Activated T-cell treated with anti-CD3 and anti-CD28 coated beads, Interleukin-2, amount 50 U/mL, for 72 hours (primary cell): ENCODE measurements at regions not wholly inside any gene's neighbourhood (a gene's known extent, or its start where the extent isn't known, plus 50 kb on each side); places are given as distances from the start of the nearest gene placed in this dataset.

Experiments
- ATAC-seq, 2 donors: fragments of 150-1000 bp; cut with Tn5 transposase; replicated peaks in 1 of 2; 2 replicates each; pipeline ENCODE4 v1.10.0; 2021; ENCODE audit warnings: moderate library complexity in 2 of 2, mild to moderate bottlenecking in 1 of 2
- DNase-seq, 2 donors: peaks; one replicate each; pipeline ENCODE4 v3.0.0; 2021 to 2022; ENCODE audit warnings: mixed read lengths in 1 of 2
- H3K27ac Mint-ChIP-seq: one replicate; pipeline ENCODE4 v1.8.0; 2022; ENCODE audit warnings: mild to moderate bottlenecking, moderate library complexity, mixed read lengths
- H3K27me3 Mint-ChIP-seq: one replicate; pipeline ENCODE4 v1.8.0; 2022; ENCODE audit warnings: low read depth, mixed read lengths
- H3K36me3 Mint-ChIP-seq, 2 donors: one replicate each; pipeline ENCODE4 v1.8.0; 2022; ENCODE audit warnings: mixed read lengths in 2 of 2, mild to moderate bottlenecking in 1 of 2; ENCODE audit not compliant: insufficient read depth in 2 of 2
- H3K4me1 Mint-ChIP-seq: one replicate; pipeline ENCODE4 v1.8.0; 2022; ENCODE audit warnings: low read depth, mixed read lengths
- H3K4me3 Mint-ChIP-seq, 2 donors: one replicate each; pipeline ENCODE4 v1.8.0; 2022; ENCODE audit warnings: mild to moderate bottlenecking in 2 of 2, mixed read lengths in 2 of 2, moderate library complexity in 2 of 2
- H3K9me3 Mint-ChIP-seq, 2 donors: one replicate each; pipeline ENCODE4 v1.8.0; 2022; ENCODE audit warnings: mixed read lengths in 2 of 2

DNA sequence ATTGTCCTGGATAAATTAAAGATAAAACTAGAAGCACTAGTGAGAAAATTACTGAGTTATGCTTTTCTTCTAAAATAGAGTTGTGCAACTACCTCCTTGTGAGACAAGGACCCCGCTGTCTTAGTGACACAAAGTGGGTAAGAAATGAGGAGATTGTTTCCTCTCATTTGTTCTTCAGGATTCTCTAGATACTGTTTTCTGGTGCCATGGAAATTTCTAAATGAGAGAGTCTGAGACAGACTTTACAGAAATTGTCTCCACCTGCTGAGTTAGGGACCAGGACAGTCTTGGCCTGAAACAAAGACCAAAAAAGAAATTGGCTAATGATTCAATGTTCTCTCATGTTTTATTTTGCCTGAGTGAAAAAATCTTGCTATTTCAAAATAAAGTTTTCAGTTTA lies 427.5 kb downstream of the TUSC7 start:
- Mint-ChIP-seq H3K4me1 (no peaks in the 10 kb centered on the region), H3K27ac (no peak overlapping the region), H3K27me3 (no peaks in the 10 kb centered on the region), H3K36me3 (no peaks in the 10 kb centered on the region), H3K9me3 (peaks cover 2 to 3% of the 10 kb centered on the region in 2 donors), H3K4me3 (no peak overlapping the region)
- DNase-seq (no peak), ATAC-seq (no peak)

DNA sequence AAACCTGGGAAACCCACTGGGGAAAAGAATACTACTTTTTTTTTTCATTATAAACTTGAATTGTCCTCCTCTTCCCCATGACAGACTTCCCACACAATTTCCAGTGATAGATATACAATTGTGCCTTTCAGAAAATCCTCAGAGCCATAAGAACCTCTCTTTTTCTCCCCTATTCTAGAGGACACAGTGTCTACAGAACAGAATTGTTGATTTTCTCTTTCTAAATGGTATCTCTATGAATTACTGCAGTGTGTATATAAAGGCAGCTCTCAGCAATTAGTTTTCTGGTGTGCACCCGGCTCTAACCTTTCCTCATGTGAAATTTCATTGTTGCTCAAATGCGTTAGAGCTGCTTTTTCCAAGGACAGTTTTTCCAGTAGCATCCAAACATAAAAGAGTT lies 430.1 kb downstream of the TUSC7 start:
- Mint-ChIP-seq H3K9me3 (peaks cover 8 to 9% of the 10 kb centered on the region in 2 donors), H3K4me1 (no peaks in the 10 kb centered on the region), H3K27me3 (no peaks in the 10 kb centered on the region), H3K4me3 (no peak overlapping the region), H3K36me3 (peaks cover 0 to 3% of the 10 kb centered on the region in 2 donors), H3K27ac (no peak overlapping the region)
- DNase-seq (no peak), ATAC-seq (no peak)

DNA sequence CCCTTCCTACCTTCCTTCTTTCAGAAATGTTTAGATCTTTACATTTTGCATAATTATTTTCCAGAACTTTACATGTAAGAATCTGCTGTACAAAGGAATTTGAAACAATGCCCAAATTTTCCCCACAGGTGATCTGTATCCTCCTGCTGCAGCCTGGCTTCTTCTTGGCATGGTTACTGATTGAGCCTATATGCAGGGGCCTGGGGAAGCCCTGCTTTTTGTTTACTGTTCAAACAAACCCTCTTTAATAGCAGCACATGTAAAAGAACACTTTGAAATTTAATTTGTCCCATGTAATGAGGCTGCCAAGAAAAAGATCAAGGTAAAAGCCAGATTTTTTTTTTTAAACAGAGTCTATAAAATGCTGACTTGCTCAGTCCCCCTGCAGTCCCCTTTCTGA lies 432.2 kb downstream of the TUSC7 start:
- Mint-ChIP-seq H3K4me3 (no peak overlapping the region), H3K4me1 (no peaks in the 10 kb centered on the region), H3K36me3 (peaks cover 0 to 3% of the 10 kb centered on the region in 2 donors), H3K27ac (no peak overlapping the region), H3K9me3 (peaks cover 8 to 9% of the 10 kb centered on the region in 2 donors), H3K27me3 (no peaks in the 10 kb centered on the region)
- ATAC-seq (no peak), DNase-seq (no peak)

DNA sequence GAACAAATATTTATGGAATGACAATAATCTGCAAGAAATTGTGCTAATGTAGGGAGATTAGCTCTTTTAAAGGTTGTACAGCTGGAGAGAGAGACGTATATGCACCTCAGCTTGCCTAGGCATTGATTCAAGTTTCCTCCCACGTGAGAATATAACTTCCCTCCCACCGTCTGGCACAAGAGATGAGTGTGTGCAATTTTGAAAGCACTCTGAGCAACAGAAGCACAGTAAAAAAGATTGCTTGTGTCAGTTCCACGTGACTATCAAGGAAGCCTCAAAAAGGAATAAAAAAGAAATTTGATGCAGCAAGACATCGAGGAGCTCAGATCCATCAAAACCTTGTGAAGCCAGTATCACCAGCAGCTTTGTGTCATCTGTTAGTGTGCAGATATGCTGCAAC lies 435.3 kb downstream of the TUSC7 start:
- ATAC-seq (no peak), DNase-seq (no peak)
- H3K27me3 Mint-ChIP-seq: no peaks in the 10 kb centered on the region
- peaks cover 0 to 3% of the 10 kb centered on the region in 2 donors for H3K36me3 Mint-ChIP-seq
- H3K9me3 Mint-ChIP-seq: peaks cover 6 to 7% of the 10 kb centered on the region in 2 donors
- no peaks in the 10 kb centered on the region for H3K4me1 Mint-ChIP-seq
- H3K4me3 Mint-ChIP-seq: no peak overlapping the region
- H3K27ac Mint-ChIP-seq: no peak overlapping the region

DNA sequence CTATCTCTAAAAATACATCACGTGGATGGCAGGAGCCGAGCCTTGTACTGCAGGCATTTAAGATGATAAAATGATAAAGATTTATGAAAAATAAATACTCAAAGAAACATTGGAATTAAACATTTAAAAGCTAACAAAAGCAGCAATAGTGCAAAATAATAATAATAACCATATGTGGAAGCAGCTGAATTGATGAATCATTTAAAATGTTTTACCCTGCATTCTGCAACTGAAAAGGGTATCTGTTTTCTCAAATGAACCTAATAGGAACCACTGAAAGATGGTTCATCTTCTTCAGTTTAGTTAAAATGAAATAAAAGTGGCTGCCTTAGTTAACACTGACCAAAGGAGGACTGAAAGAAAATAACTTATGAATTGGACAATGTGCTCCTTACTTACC lies 436.1 kb downstream of the TUSC7 start:
- Mint-ChIP-seq H3K4me3 (no peak overlapping the region), H3K4me1 (no peaks in the 10 kb centered on the region), H3K27me3 (no peaks in the 10 kb centered on the region), H3K36me3 (peaks cover 0 to 3% of the 10 kb centered on the region in 2 donors), H3K9me3 (peaks cover 5 to 7% of the 10 kb centered on the region in 2 donors), H3K27ac (no peak overlapping the region)
- no peak for ATAC-seq
- no peak for DNase-seq

DNA sequence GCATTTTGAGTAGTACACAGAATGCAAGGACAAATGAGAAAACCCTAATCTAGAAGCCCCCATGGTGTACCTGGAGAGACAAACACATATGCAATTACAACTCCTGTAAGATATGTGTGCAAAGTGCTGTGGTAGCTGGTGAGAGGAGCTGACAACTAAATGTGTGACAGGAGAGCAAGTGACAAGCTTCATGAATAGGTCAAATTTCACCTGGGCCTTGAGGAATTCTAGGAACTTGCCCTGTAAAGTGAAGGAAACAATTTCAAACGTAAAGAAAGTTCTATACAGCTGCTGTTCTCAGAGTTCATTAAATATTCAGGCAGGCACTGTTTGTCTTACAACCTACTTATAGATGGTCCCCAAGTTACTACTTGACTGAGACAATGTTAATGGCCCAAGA lies 437.0 kb downstream of the TUSC7 start:
- H3K4me3 Mint-ChIP-seq: no peak overlapping the region
- ATAC-seq: no peak
- no peak overlapping the region for H3K27ac Mint-ChIP-seq
- H3K9me3 Mint-ChIP-seq: peaks cover 5 to 10% of the 10 kb centered on the region in 2 donors
- H3K36me3 Mint-ChIP-seq: peaks cover 0 to 3% of the 10 kb centered on the region in 2 donors
- no peaks in the 10 kb centered on the region for H3K4me1 Mint-ChIP-seq
- no peaks in the 10 kb centered on the region for H3K27me3 Mint-ChIP-seq
- no peak for DNase-seq

DNA sequence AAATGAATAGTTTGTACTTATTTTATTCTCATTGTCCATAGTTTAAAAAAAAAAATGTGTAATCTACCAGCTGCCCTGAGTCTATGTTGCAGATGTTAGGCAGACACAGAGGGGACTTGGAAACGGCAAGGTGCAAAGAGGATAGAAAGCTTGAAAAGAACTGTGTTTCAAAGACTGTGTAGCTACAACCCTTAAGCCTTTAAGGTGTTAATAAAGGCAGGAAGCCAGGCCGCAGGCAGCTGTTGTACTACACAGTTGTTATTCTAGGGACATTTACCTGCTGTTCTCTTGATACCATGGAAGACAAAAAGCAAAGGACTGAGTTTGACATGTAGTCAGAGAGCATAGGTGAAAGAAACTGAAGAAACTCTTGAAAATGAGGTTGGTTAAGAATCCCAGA lies 440.0 kb downstream of the TUSC7 start:
- H3K9me3 Mint-ChIP-seq: peaks cover 2 to 5% of the 10 kb centered on the region in 2 donors
- ATAC-seq (no peak), DNase-seq (no peak)
- no peaks in the 10 kb centered on the region for H3K36me3 Mint-ChIP-seq
- no peaks in the 10 kb centered on the region for H3K4me1 Mint-ChIP-seq
- no peak overlapping the region for H3K4me3 Mint-ChIP-seq
- H3K27me3 Mint-ChIP-seq: no peaks in the 10 kb centered on the region
- H3K27ac Mint-ChIP-seq: no peak overlapping the region

DNA sequence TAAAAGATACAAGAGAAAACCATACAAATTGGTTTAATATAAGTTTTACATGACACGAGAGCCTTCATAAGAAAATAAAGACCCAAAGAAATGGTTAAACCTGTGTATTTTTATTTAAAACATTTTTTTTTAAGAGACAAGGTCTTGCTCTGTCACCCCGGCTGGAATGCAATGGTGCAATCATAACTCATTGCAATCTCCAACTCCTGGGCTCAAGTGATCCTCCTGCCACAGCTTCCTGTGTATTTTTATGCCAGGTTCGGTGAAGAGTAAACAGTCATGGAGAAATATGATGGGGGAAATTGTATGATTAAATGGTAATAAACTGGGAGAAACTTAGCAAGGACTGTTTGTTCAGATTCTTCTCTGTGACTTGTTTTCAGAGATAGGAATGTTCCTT lies 441.0 kb downstream of the TUSC7 start:
- Mint-ChIP-seq H3K4me1 (no peaks in the 10 kb centered on the region), H3K36me3 (no peaks in the 10 kb centered on the region), H3K4me3 (no peak overlapping the region), H3K27me3 (no peaks in the 10 kb centered on the region), H3K27ac (no peak overlapping the region), H3K9me3 (peaks cover 2 to 5% of the 10 kb centered on the region in 2 donors)
- ATAC-seq (no peak), DNase-seq (no peak)

DNA sequence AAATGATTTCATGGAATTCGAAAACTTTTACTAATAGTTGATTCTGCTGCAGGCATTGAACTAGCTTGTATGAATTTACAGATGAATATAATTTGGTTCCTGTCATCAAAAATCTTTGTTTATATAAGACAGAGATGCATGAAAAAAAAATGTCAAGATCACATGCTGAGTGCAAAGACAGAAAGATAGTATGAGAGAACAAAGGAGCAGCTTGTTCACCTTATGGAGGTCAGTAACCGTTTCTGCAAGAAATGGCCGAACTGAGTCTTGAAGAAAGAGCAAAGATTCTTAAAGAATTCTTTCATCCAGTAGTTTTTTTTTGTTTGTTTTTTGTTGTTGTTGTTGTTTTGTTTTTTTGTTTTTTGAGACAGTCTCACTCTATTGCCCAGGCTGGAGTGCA lies 450.6 kb downstream of the TUSC7 start:
- H3K27me3 Mint-ChIP-seq: no peaks in the 10 kb centered on the region

DNA sequence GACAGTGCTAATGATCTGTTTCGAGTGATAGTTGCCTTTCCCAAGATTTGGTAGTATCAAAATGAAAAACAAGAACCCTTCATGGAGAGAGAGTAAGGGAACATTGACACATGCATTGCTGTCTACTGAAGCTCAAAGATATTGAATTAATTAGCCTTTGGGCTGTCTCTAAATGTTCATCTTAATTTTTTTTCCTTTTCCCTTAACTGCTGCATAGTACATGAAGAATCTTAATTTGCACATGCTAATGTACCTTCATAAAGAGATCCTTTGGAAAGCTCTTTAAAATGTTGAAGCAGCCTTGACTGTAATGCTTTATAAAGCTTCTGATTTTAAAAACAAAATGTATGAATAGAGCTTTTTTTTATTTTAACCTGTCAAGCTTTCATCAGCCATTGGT lies 452.2 kb downstream of the TUSC7 start:
- no peak for DNase-seq
- H3K27ac Mint-ChIP-seq: no peak overlapping the region

More for the DNA sequence above, 450.6 kb downstream of the TUSC7 start:
- ATAC-seq (no peak), DNase-seq (no peak)
- H3K9me3 Mint-ChIP-seq: peaks cover under 1 to 1% of the 10 kb centered on the region in 2 donors
- H3K4me1 Mint-ChIP-seq: no peaks in the 10 kb centered on the region
- no peak overlapping the region for H3K4me3 Mint-ChIP-seq
- H3K27ac Mint-ChIP-seq: no peak overlapping the region
- no peaks in the 10 kb centered on the region for H3K36me3 Mint-ChIP-seq

DNA sequence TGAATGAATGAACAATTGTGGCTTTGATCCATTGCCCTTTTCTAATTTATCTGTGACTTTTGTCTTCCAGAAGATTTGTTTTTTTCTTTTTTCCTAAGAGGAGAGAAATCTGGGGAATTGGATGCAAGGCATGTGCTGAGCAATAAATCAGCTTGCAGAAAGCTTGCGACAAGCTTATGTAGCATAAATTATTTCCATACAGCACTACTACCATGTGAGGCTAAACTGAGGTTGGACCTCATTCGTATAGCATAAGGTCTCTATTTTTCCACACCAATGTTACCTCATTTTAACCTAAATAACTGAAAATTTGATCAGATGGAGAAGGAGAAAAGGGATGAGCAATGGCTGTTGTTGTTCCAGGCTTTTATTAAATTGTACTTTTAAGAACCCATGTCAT lies 455.6 kb downstream of the TUSC7 start:
- no peaks in the 10 kb centered on the region for H3K36me3 Mint-ChIP-seq
- no peak overlapping the region for H3K4me3 Mint-ChIP-seq
- DNase-seq (no peak), ATAC-seq (no peak)
- H3K27me3 Mint-ChIP-seq: no peaks in the 10 kb centered on the region
- no peak overlapping the region for H3K27ac Mint-ChIP-seq
- H3K9me3 Mint-ChIP-seq: peaks cover 4 to 6% of the 10 kb centered on the region in 2 donors
- no peaks in the 10 kb centered on the region for H3K4me1 Mint-ChIP-seq

More for the DNA sequence above, 452.2 kb downstream of the TUSC7 start:
- H3K36me3 Mint-ChIP-seq: no peaks in the 10 kb centered on the region
- H3K27me3 Mint-ChIP-seq: no peaks in the 10 kb centered on the region
- no peak overlapping the region for H3K4me3 Mint-ChIP-seq
- H3K4me1 Mint-ChIP-seq: no peaks in the 10 kb centered on the region
- H3K9me3 Mint-ChIP-seq: peaks cover 4 to 6% of the 10 kb centered on the region in 2 donors
- ATAC-seq: no peak

DNA sequence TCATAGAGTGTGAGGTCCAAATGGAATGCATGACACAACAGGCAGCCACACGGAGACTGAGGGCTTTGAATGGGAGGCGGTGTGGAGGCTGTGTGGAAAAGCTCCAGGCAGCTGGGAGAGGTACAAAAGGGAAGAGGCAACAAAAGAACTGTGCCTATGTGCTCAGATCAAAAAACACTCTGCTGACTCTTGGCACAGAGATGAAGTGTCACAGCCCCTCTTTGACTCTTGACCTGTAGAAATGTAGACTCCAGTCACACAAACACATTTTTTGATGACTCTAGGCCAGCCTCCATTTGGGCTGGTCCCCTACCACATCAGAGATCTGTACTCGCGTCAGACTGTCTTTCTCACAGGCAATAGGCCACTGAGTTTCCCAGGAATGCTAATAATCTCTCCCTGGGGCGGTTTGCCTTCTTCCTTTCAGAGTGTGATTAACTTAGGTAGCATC lies 456.0 kb downstream of the TUSC7 start:
- DNase-seq: no peak
- Mint-ChIP-seq H3K4me1 (no peaks in the 10 kb centered on the region), H3K9me3 (peaks cover 4 to 6% of the 10 kb centered on the region in 2 donors), H3K36me3 (no peaks in the 10 kb centered on the region), H3K4me3 (no peak overlapping the region), H3K27me3 (no peaks in the 10 kb centered on the region), H3K27ac (no peak overlapping the region)
- ATAC-seq: no peak

DNA sequence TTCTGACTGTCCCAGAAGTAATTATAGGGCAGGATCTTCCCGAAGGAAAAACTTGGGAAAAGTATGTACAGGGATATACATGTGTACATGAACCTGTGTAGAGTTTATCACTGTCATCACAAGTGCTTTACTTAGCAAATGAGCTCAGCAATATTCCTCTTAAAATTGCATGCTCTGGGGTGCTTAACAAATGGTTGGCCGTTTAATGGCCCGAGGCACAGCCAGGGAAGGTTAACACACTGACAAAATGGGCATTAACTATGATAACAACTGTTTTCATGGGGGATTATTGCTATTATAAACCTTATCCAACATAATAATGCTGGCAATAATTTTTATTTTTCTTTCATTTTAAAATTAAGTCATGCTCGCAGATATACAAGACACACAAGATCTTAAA lies 459.3 kb downstream of the TUSC7 start:
- Mint-ChIP-seq H3K4me3 (no peak overlapping the region), H3K4me1 (no peaks in the 10 kb centered on the region), H3K27ac (no peak overlapping the region), H3K27me3 (no peaks in the 10 kb centered on the region), H3K9me3 (peaks cover 4% of the 10 kb centered on the region in 2 donors), H3K36me3 (no peaks in the 10 kb centered on the region)
- ATAC-seq (no peak), DNase-seq (no peak)

DNA sequence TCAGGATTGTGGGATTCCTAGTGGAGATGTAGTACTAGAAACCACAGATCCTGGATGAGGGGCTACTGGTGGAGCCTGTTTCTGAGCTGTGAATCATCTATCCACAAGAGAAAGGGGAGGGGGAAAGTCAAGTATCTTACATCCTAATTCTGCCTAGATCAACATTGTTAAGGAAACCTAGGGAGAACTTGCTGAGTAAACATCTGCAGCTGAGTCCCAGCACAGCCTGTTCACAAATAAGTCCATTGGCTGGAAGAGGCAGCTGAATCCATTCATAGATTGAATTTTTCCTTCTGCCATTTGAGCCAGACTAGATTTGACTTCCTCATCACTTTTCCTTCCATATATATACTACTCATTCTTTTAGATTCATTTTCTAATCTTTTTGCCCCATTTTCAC lies 460.5 kb downstream of the TUSC7 start:
- no peak overlapping the region for H3K4me3 Mint-ChIP-seq
- DNase-seq (no peak), ATAC-seq (no peak)
- peaks cover 4% of the 10 kb centered on the region in 2 donors for H3K9me3 Mint-ChIP-seq
- H3K27ac Mint-ChIP-seq: no peak overlapping the region
- no peaks in the 10 kb centered on the region for H3K27me3 Mint-ChIP-seq
- H3K4me1 Mint-ChIP-seq: no peaks in the 10 kb centered on the region
- H3K36me3 Mint-ChIP-seq: no peaks in the 10 kb centered on the region
